ENCODE measurements at regions not wholly inside any gene's neighbourhood (a gene's known extent, or its start where the extent isn't known, plus 50 kb on each side); places are given as distances from the start of the nearest gene placed in this dataset.

DNA sequence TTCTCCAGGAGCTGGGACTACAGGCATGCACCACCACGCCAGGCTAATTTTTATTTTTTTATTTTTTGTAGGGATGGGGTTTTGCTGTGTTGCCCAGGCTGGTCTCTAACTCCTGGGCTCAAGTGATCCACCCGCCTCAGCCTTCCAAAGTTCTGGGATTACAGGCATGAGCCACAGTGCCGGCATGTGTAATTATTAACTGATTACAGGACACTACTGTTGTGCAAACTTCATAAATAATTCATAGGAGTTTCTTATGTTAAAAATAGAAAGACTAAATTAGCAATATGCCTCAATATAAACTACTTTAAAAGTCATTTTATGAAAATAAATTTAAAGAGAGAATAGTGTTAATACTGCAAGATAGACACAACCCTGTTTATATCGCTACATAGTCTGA is 221.9 kb downstream of the SNCA start:
- no peak overlapping the region for H2AFZ ChIP-seq (ENCODE audit: low read depth, low read length)
- intact Hi-C loops (cut with micrococcal nuclease): no loop called here
- no peaks in the 10 kb centered on the region for H3K27me3 ChIP-seq (ENCODE audit: control insufficient read depth in 2 of 2, insufficient read depth in 2 of 2, low read length in 2 of 2)
- POLR2A ChIA-PET: no interaction called here
- H3K9me1 ChIP-seq (replicated peaks; ENCODE audit: control insufficient read depth, extremely low read depth, insufficient read depth, low read length): no peaks in the 10 kb centered on the region
- no TSS peak for BruUV-seq (replicated peaks)
- dilution Hi-C loops (cut with MboI; ENCODE audit: extremely low pct_ligation_motif_present, low sequenced_read_pairs): no loop called here
- no peaks in the 10 kb centered on the region for H3K36me3 ChIP-seq (ENCODE audit: control insufficient read depth in 2 of 2, extremely low read depth in 1 of 2, insufficient read depth in 2 of 2, low read length in 2 of 2)
- CTCF ChIA-PET: interaction anchor here (1.3 kb wide), 1 partner anchor 9 kb away, joined by 3 read pairs; no protein-coding TSS in a partner anchor
- no peak overlapping the region for H3K4me2 ChIP-seq (ENCODE audit: insufficient read depth, low read length)
- H3K27ac ChIP-seq (ENCODE audit: insufficient read depth, low read depth, low read length): no peak overlapping the region
- H3K9ac ChIP-seq (replicated peaks; ENCODE audit: extremely low read depth, insufficient read depth, low read length): no peak overlapping the region
- TF ChIP-seq EZH2 (IDR thresholded peaks at IDR 0.05; ENCODE audit: borderline replicate concordance, low read depth, low read length, severe bottlenecking) (no peak), JUN (IDR thresholded peaks at IDR 0.05; ENCODE audit: borderline replicate concordance, insufficient read depth, insufficient read length, low read depth) (no peak), MYC (IDR thresholded peaks at IDR 0.05; ENCODE audit: low read depth, low read length) (no peak), FOS (IDR thresholded peaks at IDR 0.05; ENCODE audit: borderline replicate concordance, insufficient read depth, low read length) (no peak)
- TF ChIP-seq, protein P1, sequence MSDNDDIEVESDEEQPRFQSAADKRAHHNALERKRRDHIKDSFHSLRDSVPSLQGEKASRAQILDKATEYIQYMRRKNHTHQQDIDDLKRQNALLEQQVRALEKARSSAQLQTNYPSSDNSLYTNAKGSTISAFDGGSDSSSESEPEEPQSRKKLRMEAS (IDR thresholded peaks at IDR 0.05; ENCODE audit: insufficient read depth, insufficient read length): no peak
- no peaks in the 10 kb centered on the region for H3K9me3 ChIP-seq (replicated peaks; ENCODE audit: control insufficient read depth, insufficient read depth, low read length)
- H3K4me1 ChIP-seq (ENCODE audit: control insufficient read depth, extremely low read depth, insufficient read depth, low read length): no peaks in the 10 kb centered on the region
- no peaks in the 10 kb centered on the region for H4K20me1 ChIP-seq (replicated peaks; ENCODE audit: control insufficient read depth, extremely low read depth, insufficient read depth, low read length)
- H3K79me2 ChIP-seq (ENCODE audit: control insufficient read depth, insufficient read depth, low read length): no peaks in the 10 kb centered on the region
- no peak overlapping the region for H3K4me3 ChIP-seq (replicated peaks in 1 of 3; ENCODE audit: insufficient read depth in 1 of 3, low read depth in 1 of 3, low read length in 3 of 3)
- DNase-seq (ENCODE audit: low read depth, low spot score) (no peak), FAIRE-seq (no peak)

GRCh38 chr4:89614155-89614554 is 222.8 kb downstream of the SNCA start:
- no peak for TF ChIP-seq FOS (IDR thresholded peaks at IDR 0.05; ENCODE audit: borderline replicate concordance, insufficient read depth, low read length)
- TF ChIP-seq CTCF (IDR thresholded peaks at IDR 0.05; ENCODE audit: extremely low read depth in 1 of 2, insufficient read depth in 1 of 2, low read depth in 1 of 2, low read length in 2 of 2): no peak
- TF ChIP-seq MYC (IDR thresholded peaks at IDR 0.05; ENCODE audit: low read depth, low read length): no peak
- no peak for TF ChIP-seq POLR2AphosphoS5 (IDR thresholded peaks at IDR 0.05; ENCODE audit: insufficient read depth, low read depth, low read length)
- TF ChIP-seq POLR2A (IDR thresholded peaks at IDR 0.05; ENCODE audit: low read depth, low read length): no peak
- TF ChIP-seq GATA2 (IDR thresholded peaks at IDR 0.05; ENCODE audit: insufficient read depth, insufficient read length, low read depth, low read length): no peak
- TF ChIP-seq, protein P1 (IDR thresholded peaks at IDR 0.05; ENCODE audit: insufficient read depth, insufficient read length): no peak
- TF ChIP-seq JUN (IDR thresholded peaks at IDR 0.05; ENCODE audit: borderline replicate concordance, insufficient read depth, insufficient read length, low read depth): no peak
- TF ChIP-seq EZH2 (IDR thresholded peaks at IDR 0.05; ENCODE audit: borderline replicate concordance, low read depth, low read length, severe bottlenecking): no peak
- FAIRE-seq (no peak), DNase-seq (ENCODE audit: low read depth, low spot score) (no peak)
- H3K4me3 ChIP-seq (replicated peaks in 1 of 3; ENCODE audit: insufficient read depth in 1 of 3, low read depth in 1 of 3, low read length in 3 of 3): no peak overlapping the region
- H4K20me1 ChIP-seq (replicated peaks; ENCODE audit: control insufficient read depth, extremely low read depth, insufficient read depth, low read length): no peaks in the 10 kb centered on the region
- no peak overlapping the region for H2AFZ ChIP-seq (ENCODE audit: low read depth, low read length)
- intact Hi-C loops (cut with micrococcal nuclease) (no loop called here), dilution Hi-C loops (cut with MboI; ENCODE audit: extremely low pct_ligation_motif_present, low sequenced_read_pairs) (no loop called here)
- H3K9me3 ChIP-seq (replicated peaks; ENCODE audit: control insufficient read depth, insufficient read depth, low read length): no peaks in the 10 kb centered on the region
- H3K9ac ChIP-seq (replicated peaks; ENCODE audit: extremely low read depth, insufficient read depth, low read length): no peak overlapping the region
- no TSS peak for BruUV-seq (replicated peaks)
- CTCF ChIA-PET: interaction anchor here (1.0 kb wide), 1 partner anchor 19 kb away, joined by 3 read pairs; no protein-coding TSS in a partner anchor
- no peaks in the 10 kb centered on the region for H3K4me1 ChIP-seq (ENCODE audit: control insufficient read depth, extremely low read depth, insufficient read depth, low read length)
- H3K27me3 ChIP-seq (ENCODE audit: control insufficient read depth in 2 of 2, insufficient read depth in 2 of 2, low read length in 2 of 2): no peaks in the 10 kb centered on the region
- H3K79me2 ChIP-seq (ENCODE audit: control insufficient read depth, insufficient read depth, low read length): no peaks in the 10 kb centered on the region
- H3K9me1 ChIP-seq (replicated peaks; ENCODE audit: control insufficient read depth, extremely low read depth, insufficient read depth, low read length): no peaks in the 10 kb centered on the region
- POLR2A ChIA-PET: no interaction called here
- H3K36me3 ChIP-seq (ENCODE audit: control insufficient read depth in 2 of 2, extremely low read depth in 1 of 2, insufficient read depth in 2 of 2, low read length in 2 of 2): no peaks in the 10 kb centered on the region
- no peak overlapping the region for H3K4me2 ChIP-seq (ENCODE audit: insufficient read depth, low read length)
- no peak overlapping the region for H3K27ac ChIP-seq (ENCODE audit: insufficient read depth, low read depth, low read length)
